ENCODE measurements at regions not wholly inside any gene's neighbourhood (a gene's known extent, or its start where the extent isn't known, plus 50 kb on each side); places are given as distances from the start of the nearest gene placed in this dataset.

GRCh38 chr2:37556256-37556655, 115.2 kb downstream of the CDC42EP3 start:
- TF ChIP-seq POLR2A (IDR thresholded peaks at IDR 0.05) (no peak), POLR2AphosphoS5 (IDR thresholded peaks at IDR 0.05) (no peak)
